ENCODE measurements at regions not wholly inside any gene's neighbourhood (a gene's known extent, or its start where the extent isn't known, plus 50 kb on each side); places are given as distances from the start of the nearest gene placed in this dataset.
"Not testable (repeated sequence)": the region's sequence is repeated elsewhere in the genome, so short reads cannot be mapped to it uniquely, and the experiment has no call there.

DNA sequence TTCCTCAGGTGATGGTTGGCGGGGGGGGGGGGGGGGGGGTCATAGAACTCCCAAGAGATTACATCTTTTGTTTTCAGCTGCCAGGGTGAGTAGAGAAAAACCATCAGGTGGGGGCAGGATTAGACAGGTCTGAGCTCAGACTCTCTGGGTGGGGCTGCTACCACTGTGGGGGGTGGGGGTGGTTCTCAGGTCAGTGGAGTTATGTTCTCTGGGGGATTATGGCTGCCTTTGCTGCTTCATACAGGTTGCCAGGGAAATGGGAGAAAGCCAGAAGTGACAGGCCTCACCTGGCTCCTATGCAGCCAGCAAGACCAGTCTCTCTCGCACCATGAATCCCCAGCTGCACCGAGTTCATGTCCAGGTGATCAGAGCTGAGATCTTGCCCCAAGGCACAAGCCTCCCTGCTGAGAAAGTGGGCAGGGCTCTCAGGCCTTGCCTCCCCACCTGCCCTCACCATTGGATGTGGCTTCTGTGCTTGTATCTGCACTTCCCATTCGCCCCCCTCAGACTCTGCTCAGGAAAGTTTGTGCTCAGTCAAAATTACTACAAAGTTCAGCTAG lies 828.1 kb downstream of the MCTP2 start:
- H3K9ac ChIP-seq (ENCODE audit: low read depth, low read length) = no peak overlapping the region

DNA sequence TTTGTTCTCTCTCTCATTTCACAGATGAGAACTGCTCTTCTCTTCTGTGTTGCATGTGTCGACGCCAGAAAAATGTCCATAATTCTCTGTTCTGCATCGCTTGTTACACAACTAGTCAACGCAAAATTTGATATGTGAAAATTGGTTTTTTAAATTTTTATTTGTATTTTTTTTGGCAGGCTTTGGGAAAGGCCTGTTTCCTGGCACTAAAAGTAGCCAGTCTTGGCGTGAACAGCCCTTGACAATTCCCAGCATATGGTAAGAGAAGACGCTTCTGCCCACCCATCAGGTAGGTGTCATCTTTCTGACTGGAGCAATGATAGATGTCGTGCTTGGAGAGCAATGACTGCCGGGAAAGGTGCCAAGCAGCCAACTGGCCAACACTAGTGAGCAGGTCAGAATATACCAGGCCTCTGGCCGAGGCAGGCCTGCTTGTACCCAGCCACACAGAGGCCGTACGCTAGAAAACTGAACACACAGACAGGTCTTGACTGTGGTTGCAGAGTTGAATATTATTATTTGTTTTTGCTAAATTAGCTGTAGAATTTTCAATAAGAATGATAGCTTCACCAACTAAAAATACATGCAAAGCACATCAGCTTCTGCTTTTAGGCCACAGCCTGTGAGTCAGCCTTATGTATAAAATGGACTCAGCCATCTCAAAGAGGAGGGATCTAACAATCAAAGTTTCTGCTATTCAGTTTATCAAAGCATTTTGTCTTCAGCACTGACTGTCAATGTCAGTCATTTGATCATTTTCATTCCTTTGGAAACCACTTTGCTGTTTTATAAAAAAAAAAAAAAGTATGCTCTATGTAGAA lies 837.5 kb downstream of the MCTP2 start:
- Histone ChIP-seq H3K27me3 (ENCODE audit: control insufficient read depth, insufficient read depth, low read length) (no peaks in the 10 kb centered on the region), H3K4me1 (ENCODE audit: control insufficient read depth, insufficient read depth, low read length) (no peaks in the 10 kb centered on the region), H3K4me3 (ENCODE audit: low read length) (no peak overlapping the region), H3K9me3 (replicated peaks; ENCODE audit: low read length) (no peaks in the 10 kb centered on the region), H3K9ac (ENCODE audit: low read depth, low read length) (no peak overlapping the region), H3K4me2 (ENCODE audit: low read length) (no peak overlapping the region), H3K36me3 (ENCODE audit: insufficient read depth, low read length) (no peaks in the 10 kb centered on the region)

More for the DNA sequence above, 828.1 kb downstream of the MCTP2 start:
- Histone ChIP-seq H3K4me1 (ENCODE audit: control insufficient read depth, insufficient read depth, low read length) (no peaks in the 10 kb centered on the region), H3K9me3 (replicated peaks; ENCODE audit: low read length) (no peaks in the 10 kb centered on the region), H3K4me3 (ENCODE audit: low read length) (no peak overlapping the region), H3K27me3 (ENCODE audit: control insufficient read depth, insufficient read depth, low read length) (no peaks in the 10 kb centered on the region), H3K4me2 (ENCODE audit: low read length) (no peak overlapping the region), H3K36me3 (ENCODE audit: insufficient read depth, low read length) (no peaks in the 10 kb centered on the region)

DNA sequence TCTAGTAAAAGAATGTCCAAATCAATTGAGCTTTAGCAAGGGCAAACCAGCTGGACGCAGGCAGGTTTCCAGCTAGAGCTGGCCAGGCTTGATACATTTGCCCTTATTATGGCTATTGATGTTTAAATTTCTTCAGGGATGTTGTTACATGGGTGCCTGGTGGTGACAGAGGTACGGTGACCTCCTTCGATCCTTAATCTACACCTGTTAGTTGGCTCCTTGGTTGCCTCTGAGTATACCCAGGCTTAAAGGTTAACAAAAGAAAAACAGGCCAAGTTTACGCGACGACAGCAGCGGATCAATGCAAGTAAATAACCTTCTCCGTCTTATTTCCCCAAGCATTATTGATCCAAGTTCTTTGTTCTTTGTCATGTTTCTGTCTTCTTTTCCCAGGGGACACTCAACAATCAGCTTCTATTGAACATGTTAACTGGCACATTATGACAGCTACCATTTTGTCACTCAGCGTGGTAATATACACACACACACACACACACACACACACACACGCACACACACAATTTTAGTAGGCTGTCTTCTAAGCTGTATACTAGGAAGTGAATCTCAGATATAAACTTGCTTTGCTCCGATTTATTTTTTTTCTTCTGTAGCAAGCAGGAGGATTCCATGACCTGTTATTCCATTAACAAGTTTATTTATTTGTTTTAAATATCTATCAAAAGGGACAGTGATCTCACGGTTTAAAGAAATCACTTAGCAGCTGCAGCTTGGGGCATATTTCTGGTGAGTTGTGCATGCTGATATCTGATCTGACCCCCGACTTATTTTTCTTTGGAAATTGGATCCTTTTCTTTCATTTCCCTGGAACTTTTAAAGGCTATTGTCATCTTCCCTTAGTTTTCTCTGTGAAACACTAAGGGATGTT lies 844.7 kb downstream of the MCTP2 start:
- H3K9ac ChIP-seq (ENCODE audit: low read depth, low read length) = no peak overlapping the region
- H3K36me3 ChIP-seq (ENCODE audit: insufficient read depth, low read length) = no peaks in the 10 kb centered on the region
- H3K4me3 ChIP-seq (ENCODE audit: low read length) = no peak overlapping the region
- no peaks in the 10 kb centered on the region for H3K27me3 ChIP-seq (ENCODE audit: control insufficient read depth, insufficient read depth, low read length)
- H3K4me1 ChIP-seq (ENCODE audit: control insufficient read depth, insufficient read depth, low read length) = no peaks in the 10 kb centered on the region
- no peak overlapping the region for H3K4me2 ChIP-seq (ENCODE audit: low read length)
- H3K9me3 ChIP-seq (replicated peaks; ENCODE audit: low read length) = no peaks in the 10 kb centered on the region

DNA sequence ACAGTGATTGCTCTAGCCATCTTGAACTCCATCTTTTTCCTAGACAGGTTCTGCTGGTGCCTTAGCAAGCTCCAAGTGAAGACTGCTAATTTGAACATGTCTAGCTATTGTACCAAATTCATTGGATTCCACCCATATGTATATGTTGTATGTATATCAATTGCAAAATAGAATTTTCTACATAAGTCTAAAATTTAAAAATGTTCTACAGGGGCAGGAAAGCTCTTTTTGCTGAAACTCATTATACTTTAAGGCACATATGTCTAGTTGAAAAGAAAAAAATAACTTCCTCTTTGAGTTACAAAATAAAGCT lies 845.3 kb downstream of the MCTP2 start:
- Histone ChIP-seq H3K4me1 (ENCODE audit: control insufficient read depth, insufficient read depth, low read length) (no peaks in the 10 kb centered on the region), H3K27me3 (ENCODE audit: control insufficient read depth, insufficient read depth, low read length) (no peaks in the 10 kb centered on the region), H3K36me3 (ENCODE audit: insufficient read depth, low read length) (no peaks in the 10 kb centered on the region), H3K4me2 (ENCODE audit: low read length) (no peak overlapping the region), H3K9ac (ENCODE audit: low read depth, low read length) (no peak overlapping the region), H3K4me3 (ENCODE audit: low read length) (no peak overlapping the region), H3K9me3 (replicated peaks; ENCODE audit: low read length) (no peaks in the 10 kb centered on the region)

DNA sequence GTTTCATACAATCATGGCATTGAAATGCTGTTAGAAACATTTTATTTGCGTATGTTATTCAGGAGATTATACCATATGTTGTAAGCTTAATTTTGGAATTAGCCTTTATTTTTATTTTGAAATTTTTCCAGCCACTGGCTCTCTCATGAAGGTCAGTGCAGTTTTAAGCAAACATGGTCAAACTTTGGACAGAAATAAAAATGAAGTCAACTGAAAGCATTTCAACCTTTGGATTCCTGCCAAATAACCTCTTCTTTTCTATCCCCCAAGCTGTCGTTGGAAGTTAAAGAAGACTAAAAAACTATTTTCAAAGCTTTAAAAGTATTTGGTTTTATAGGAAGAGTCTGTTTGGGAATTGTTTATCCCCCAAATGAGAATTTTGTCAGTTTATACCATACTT lies 846.6 kb downstream of the MCTP2 start:
- Histone ChIP-seq H3K4me3 (ENCODE audit: low read length) (no peak overlapping the region), H3K9me3 (replicated peaks; ENCODE audit: low read length) (no peaks in the 10 kb centered on the region), H3K4me2 (ENCODE audit: low read length) (no peak overlapping the region), H3K36me3 (ENCODE audit: insufficient read depth, low read length) (no peaks in the 10 kb centered on the region), H3K27me3 (ENCODE audit: control insufficient read depth, insufficient read depth, low read length) (no peaks in the 10 kb centered on the region), H3K9ac (ENCODE audit: low read depth, low read length) (no peak overlapping the region), H3K4me1 (ENCODE audit: control insufficient read depth, insufficient read depth, low read length) (no peaks in the 10 kb centered on the region)

DNA sequence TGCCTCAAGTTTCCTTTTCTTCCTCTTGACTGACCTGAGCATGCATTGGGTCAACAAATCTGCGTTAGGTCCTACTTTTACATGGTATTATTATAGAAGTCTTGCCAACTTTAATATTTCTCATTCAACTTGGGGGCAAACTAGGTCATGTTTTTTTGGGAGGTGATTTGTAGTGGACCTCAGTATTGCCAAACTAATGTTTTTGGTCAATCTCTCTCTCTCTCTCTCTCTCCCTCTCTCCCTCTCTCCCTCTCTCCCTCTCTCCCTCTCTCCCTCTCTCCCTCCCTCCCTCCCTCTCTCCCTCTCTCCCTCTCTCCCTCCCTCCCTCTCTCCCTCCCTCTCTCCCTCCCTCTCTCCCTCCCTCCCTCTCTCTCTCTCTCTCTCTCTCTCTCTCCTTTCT lies 848.9 kb downstream of the MCTP2 start:
- not testable (repeated sequence) for H3K27me3 ChIP-seq (ENCODE audit: control insufficient read depth, insufficient read depth, low read length); H3K36me3 ChIP-seq (ENCODE audit: insufficient read depth, low read length); H3K4me2 ChIP-seq (ENCODE audit: low read length); H3K9ac ChIP-seq (ENCODE audit: low read depth, low read length); H3K4me1 ChIP-seq (ENCODE audit: control insufficient read depth, insufficient read depth, low read length); H3K4me3 ChIP-seq (ENCODE audit: low read length); H3K9me3 ChIP-seq (replicated peaks; ENCODE audit: low read length)

DNA sequence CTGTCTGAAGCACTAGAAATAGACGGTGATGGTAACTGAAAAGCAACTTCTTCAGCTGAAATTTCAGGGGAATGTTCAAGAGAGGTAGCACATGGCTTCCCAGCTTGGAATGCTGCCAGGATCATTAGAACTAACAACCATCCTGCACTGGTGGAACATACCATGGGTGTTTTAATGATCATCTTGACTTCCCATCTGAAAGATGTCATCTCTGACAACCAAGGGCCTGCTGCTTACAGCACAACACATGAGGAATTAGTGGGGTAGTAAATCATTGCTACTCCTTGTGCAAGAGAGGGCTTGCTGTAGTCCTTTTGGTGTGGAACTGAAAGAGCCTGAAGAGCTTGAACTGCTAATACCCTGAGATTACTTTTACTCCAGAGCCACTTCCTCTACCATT lies 853.7 kb downstream of the MCTP2 start:
- Histone ChIP-seq H3K4me2 (ENCODE audit: low read length) (no peak overlapping the region), H3K9ac (ENCODE audit: low read depth, low read length) (no peak overlapping the region), H3K27me3 (ENCODE audit: control insufficient read depth, insufficient read depth, low read length) (no peaks in the 10 kb centered on the region), H3K4me3 (ENCODE audit: low read length) (no peak overlapping the region), H3K9me3 (replicated peaks; ENCODE audit: low read length) (no peaks in the 10 kb centered on the region), H3K36me3 (ENCODE audit: insufficient read depth, low read length) (no peaks in the 10 kb centered on the region), H3K4me1 (ENCODE audit: control insufficient read depth, insufficient read depth, low read length) (no peaks in the 10 kb centered on the region)

DNA sequence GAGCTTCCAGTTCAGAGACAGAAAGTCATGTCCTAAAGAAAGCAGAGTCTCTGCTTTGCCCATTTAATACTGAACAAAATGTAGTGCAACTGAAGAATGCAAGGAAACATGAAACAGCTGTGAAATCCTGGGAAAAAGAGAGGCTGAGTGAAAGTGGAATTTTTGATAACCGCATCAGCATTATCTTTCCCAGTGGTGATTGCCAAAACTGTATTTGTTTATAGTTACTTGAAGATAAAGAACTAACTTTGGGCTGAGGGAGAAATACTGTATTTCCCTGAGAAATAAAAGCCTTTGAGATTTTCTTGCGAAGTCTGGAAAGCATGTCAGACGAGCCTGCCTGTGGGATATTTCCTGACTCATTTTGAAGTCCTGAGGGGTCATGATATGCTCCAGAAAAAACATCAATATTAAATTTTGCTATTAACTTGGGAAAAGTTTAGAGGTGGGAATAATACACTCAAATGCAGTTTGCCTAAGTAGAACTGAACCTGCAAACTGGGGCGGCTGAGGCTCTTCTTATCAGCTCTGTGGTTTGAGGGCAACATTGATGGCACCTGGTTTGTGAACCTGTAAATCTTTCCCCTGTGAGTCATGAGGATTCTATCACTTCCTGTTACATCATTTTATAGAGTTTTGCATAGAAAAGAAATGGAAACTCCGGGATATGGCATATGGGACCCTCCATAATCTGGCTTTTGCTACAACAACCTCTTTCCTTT lies 855.3 kb downstream of the MCTP2 start:
- H3K36me3 ChIP-seq (ENCODE audit: insufficient read depth, low read length) = no peaks in the 10 kb centered on the region
- H3K9me3 ChIP-seq (replicated peaks; ENCODE audit: low read length) = no peaks in the 10 kb centered on the region
- H3K4me1 ChIP-seq (ENCODE audit: control insufficient read depth, insufficient read depth, low read length) = no peaks in the 10 kb centered on the region
- H3K27me3 ChIP-seq (ENCODE audit: control insufficient read depth, insufficient read depth, low read length) = no peaks in the 10 kb centered on the region
- no peak overlapping the region for H3K4me2 ChIP-seq (ENCODE audit: low read length)
- H3K9ac ChIP-seq (ENCODE audit: low read depth, low read length) = no peak overlapping the region
- H3K4me3 ChIP-seq (ENCODE audit: low read length) = no peak overlapping the region

DNA sequence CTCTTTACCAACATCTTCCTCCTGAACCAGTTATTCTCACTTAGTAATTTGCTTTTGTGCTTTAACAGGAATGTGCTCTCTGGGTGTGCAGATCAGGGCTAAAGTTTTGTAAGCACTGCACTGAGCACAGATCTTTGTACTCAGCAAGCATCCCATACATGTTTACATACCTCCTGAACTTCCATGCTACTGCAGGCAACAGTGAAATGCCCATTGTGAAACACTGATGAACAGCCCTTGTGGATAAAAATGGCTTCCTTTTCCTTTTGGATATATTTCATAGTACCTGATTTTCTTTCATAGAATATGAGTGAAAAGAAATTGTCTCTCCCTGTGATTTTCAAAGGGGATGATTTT lies 855.9 kb downstream of the MCTP2 start:
- no peak overlapping the region for H3K4me2 ChIP-seq (ENCODE audit: low read length)
- no peak overlapping the region for H3K4me3 ChIP-seq (ENCODE audit: low read length)
- no peak overlapping the region for H3K9ac ChIP-seq (ENCODE audit: low read depth, low read length)
- no peaks in the 10 kb centered on the region for H3K27me3 ChIP-seq (ENCODE audit: control insufficient read depth, insufficient read depth, low read length)
- no peaks in the 10 kb centered on the region for H3K36me3 ChIP-seq (ENCODE audit: insufficient read depth, low read length)
- H3K4me1 ChIP-seq (ENCODE audit: control insufficient read depth, insufficient read depth, low read length) = no peaks in the 10 kb centered on the region
- H3K9me3 ChIP-seq (replicated peaks; ENCODE audit: low read length) = no peaks in the 10 kb centered on the region

DNA sequence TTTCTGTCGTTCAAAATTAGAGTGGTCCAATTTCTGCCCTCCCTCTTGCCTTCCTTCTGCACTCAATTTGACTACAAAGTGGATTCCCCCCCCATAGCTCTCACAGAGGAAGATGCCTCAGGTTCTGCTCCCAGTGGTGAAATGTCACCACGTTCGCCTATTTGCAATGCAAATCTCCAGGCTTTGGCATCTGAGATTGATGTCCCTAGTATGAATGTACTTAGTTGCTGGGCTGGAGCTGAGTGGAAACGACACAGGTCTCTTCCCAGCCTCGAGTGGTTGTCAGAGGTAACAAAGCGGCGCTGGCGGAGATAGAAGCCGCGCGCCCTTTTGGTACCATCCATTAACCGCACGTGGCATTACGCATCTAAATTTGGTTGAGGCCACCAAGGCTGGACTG lies 860.1 kb downstream of the MCTP2 start:
- Histone ChIP-seq H3K4me2 (ENCODE audit: low read length) (no peak overlapping the region), H3K4me3 (ENCODE audit: low read length) (no peak overlapping the region), H3K27me3 (ENCODE audit: control insufficient read depth, insufficient read depth, low read length) (no peaks in the 10 kb centered on the region)

DNA sequence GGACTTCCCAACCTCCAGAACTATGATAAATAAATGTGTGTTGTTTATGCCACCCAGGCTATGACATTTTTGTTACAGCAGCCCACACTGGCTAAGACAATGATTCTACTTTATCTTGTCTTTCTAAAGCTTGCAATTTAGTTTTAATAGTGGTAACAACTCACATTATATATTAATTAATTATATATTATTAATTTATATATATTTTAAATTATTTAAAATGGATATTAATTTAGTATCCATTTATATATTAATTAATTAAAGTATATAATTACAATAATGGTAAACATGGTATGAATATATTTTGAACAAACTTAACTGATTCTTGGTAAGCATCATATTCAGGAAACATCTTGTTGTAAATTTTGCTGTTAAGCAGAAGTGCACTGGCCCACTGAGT lies 863.9 kb downstream of the MCTP2 start:
- no peak overlapping the region for H3K4me3 ChIP-seq (ENCODE audit: low read length)
- H3K9ac ChIP-seq (ENCODE audit: low read depth, low read length) = no peak overlapping the region
- no peaks in the 10 kb centered on the region for H3K4me1 ChIP-seq (ENCODE audit: control insufficient read depth, insufficient read depth, low read length)
- no peaks in the 10 kb centered on the region for H3K36me3 ChIP-seq (ENCODE audit: insufficient read depth, low read length)
- no peaks in the 10 kb centered on the region for H3K27me3 ChIP-seq (ENCODE audit: control insufficient read depth, insufficient read depth, low read length)
- H3K9me3 ChIP-seq (replicated peaks; ENCODE audit: low read length) = no peaks in the 10 kb centered on the region
- H3K4me2 ChIP-seq (ENCODE audit: low read length) = no peak overlapping the region

More for the DNA sequence above, 860.1 kb downstream of the MCTP2 start:
- Histone ChIP-seq H3K9ac (ENCODE audit: low read depth, low read length) (no peak overlapping the region), H3K4me1 (ENCODE audit: control insufficient read depth, insufficient read depth, low read length) (no peaks in the 10 kb centered on the region), H3K9me3 (replicated peaks; ENCODE audit: low read length) (no peaks in the 10 kb centered on the region), H3K36me3 (ENCODE audit: insufficient read depth, low read length) (no peaks in the 10 kb centered on the region)
